Stimulated activated CD4-positive, alpha-beta T cell treated with anti-CD3 and anti-CD28 coated beads, TNF-alpha, amount 100 ng/mL, for 48 hours (primary cell): ENCODE measurements at regions not wholly inside any gene's neighbourhood (a gene's known extent, or its start where the extent isn't known, plus 50 kb on each side); places are given as distances from the start of the nearest gene placed in this dataset.
"Not testable (repeated sequence)": the region's sequence is repeated elsewhere in the genome, so short reads cannot be mapped to it uniquely, and the experiment has no call there.

Experiments
- DNase-seq, 3 donors: peaks; one replicate each; pipeline ENCODE4 v3.0.0-alpha.2; 2020; ENCODE audit warnings: low read depth in 3 of 3

DNA sequence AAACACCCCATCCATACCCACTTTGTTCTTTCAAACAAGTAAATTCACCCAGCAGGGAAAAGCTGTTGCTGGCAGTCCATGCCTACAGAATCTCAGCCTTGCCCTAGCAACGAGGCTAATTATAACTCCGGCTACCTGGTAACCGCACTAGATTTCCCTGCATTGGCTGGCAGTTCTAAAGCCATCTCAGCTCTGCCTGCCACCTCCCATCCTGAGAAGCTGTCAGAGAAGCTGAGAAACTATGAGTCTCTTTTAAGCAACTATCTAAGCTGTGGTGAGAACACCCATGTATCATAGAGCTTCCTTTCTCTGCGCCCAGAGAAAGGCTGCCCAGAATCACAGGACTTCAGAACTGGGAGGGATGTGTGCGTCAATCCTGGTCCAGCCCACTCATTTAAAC is 126.5 kb upstream of the NBPF9 start:
- not testable (repeated sequence) for DNase-seq

DNA sequence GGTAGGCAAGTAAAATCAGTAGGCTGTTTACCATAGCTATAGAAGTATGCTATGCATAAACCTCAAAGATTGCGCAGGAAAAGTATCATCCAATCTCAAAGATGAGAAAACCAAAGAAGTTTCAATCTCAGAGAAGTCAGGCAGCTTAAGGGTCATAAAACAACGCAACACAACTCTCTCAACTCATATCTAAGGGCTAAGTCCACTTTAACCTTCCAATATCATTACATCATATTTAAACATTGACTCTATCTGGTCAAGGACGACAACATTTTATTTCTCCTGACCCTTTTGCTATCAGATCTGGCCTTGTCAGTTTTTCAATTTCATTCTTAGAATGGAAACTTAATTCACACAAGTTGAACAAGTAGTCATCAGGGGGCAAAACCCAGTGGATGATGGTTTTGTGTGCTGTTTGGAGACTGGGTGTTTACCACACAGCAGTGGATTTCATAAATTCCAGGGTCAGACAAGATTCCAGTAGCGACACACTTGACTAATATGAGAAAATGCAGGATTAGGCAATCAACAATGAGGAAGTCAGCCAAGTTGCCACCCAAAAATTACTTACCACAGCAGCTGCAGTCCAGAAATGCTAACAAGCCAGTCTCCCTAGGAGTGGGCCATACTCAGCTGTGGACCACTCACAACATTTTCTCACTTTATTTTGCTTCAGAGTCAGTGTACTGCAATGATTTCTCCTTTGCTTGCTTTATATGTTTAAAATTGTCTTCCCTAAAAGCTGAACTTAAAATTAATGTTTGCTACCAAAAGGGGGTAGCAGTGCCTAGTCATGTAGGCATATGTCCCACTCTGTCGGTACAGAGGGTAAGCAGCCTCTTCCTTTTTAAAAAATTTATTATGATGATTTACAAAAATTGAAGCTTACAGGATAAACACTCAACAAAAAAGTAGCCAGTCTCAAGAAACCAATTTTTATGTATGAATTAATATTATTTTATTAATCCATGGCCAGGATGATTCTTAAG is 131.9 kb upstream of the NBPF9 start:
- DNase-seq: not testable (repeated sequence)

DNA sequence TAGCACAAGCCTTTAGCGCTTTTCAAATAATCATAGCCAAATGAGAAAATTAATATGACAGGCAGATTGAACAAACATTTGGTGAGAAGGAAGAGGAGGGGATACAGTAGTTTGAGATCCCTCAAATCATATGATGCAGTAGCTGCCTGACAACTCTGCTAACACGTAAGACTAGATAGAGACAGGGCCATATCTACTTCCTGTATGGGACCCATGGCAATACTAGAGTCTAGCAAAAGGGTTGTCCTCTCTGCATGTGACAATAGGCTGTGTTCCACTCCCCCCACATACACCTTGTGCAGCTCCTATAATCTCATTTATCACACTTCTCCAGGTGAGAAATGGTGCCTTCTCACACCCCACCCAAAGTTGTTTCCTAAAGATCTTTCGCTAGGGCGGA is 134.2 kb upstream of the NBPF9 start:
- not testable (repeated sequence) for DNase-seq

DNA sequence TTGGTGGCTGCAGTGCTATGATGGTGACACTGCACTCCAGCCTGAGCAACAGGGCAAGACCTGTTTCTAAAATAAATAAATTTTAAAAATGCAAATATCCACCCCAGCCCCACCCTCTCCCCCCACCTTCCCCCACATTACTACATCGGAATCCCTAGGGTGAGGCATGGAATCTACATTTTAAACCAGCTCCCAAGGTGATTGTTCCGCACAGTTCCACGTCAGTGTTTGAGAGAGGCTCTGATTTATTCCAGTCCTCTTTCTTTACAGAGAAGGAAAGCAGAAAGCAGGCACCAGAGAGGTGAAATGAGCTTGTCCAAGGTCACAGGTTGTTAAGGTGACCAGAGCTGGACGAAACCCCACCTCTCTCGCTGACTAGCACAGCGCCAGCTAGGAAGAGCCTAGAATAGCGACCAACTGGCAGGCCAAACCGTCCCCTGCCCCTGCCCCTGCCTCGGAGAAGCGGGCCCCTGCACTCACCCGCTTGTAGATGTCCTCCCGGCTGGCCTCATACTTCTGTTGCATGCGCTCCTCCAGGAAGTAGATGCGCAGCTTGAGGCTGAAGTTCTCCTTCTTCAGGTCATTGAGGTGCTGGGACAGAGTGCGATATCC is 136.7 kb upstream of the NBPF9 start:
- not testable (repeated sequence) for DNase-seq

DNA sequence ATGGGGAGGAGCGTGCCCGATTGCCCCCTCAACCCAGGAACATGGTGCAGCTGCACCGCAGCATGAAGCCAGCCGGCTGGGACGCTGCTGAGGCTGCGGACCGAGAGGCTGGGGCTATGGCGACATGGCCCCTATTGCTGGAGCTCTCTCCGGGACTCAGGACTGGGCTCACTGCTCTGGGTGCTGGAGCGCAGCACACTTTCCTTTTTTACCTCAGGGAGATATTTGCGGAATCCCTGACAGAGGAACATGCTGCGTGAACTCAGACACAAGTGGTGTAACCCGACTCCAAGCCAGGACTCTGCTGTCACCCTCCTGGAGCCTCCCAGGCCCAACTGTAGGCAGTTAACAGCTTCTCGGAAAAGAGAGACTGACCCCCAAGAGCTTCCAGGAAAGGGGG is 137.2 kb upstream of the NBPF9 start:
- not testable (repeated sequence) for DNase-seq

DNA sequence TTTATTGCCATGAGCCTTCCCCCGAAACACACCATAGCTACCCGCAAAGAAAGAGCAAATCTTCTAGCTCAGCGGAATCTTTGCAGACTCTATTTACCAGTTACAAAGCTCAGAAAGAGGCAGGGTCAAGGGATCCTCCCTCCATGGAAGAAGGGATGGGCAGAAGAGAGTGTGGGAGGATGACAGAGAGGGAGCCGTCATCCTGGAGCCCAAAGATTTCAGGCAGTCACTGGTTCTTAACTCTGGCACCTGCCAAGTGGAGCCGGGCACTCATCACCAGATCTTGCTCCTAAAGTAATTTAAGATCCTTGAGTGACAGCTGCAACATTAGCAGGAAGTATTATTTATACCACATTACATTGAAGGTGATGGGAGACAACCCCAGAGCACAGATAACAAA is 137.9 kb upstream of the NBPF9 start:
- not testable (repeated sequence) for DNase-seq

DNA sequence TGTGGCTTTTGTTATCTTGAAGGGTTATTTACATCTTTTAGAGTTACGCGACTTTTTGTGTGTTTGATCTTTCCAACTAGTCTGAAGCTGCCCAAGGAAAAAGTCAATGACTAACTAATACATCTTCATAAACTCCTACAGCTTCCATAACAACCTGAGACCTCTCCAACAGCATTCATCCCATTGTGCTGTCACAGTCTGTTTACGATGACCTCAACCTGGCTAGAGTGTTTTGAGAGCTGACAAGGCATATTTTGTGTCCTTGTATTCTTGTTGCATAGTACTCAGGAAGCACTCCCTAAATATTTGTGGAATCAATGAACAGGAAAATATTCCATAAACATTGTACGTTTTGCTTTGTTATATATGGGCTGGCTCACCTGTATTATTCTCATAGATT is 140.2 kb upstream of the NBPF9 start:
- not testable (repeated sequence) for DNase-seq

DNA sequence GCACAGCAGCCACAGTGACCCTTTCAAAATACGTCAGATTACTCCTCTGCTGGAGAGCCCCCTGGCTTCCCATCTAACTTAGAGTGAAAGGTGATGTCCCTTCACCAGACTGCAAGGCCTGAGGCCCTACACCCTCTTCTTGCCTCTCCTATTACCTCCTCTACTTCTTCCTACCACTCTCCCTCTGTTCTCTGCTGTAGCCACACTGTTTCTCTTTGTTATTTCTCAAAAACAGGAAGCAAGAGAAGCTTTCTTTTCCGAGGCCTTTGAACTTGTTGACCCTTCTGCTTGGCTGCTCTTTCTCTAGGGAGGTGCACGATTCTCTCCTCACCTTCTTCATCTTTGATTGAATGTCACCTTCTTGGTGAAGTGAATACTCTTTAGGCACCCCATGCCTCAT is 141.3 kb upstream of the NBPF9 start:
- DNase-seq: not testable (repeated sequence)

DNA sequence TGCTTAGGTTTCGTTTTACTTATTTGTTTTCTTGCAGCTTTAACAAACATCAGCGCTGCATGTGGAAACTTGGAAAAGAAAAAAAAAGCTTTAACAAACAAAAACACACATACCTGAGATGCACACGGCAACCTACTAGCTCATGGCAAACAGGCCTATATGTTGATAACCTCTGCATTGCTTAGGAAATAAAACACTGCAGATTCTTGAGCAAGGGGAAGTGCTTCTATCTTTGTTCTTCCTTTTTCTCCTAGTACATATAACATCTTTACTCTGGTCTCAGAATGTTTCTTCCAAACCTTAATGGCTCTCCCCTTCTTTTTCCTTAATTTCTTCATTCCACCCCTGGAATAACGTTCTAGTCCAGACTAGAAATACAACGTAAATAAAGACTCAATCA is 142.9 kb upstream of the NBPF9 start:
- not testable (repeated sequence) for DNase-seq

DNA sequence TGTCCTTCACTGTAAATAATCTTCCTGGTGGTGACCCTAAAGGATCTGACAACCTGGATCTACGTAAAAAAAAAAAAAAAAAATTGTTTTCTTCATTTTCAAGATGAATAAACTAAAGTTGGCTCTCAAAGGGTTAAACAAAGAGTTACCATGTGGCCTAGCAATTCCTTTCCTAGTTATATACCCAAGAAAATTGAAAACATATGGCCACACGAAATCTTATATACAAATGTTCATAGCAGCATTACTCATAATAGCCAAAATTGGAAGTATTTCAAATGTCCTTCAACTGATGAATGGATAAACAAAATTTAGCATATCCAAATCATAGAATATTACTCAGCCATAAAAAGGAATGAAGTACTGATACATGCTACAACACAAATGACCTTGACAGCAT is 145.3 kb upstream of the NBPF9 start:
- not testable (repeated sequence) for DNase-seq

DNA sequence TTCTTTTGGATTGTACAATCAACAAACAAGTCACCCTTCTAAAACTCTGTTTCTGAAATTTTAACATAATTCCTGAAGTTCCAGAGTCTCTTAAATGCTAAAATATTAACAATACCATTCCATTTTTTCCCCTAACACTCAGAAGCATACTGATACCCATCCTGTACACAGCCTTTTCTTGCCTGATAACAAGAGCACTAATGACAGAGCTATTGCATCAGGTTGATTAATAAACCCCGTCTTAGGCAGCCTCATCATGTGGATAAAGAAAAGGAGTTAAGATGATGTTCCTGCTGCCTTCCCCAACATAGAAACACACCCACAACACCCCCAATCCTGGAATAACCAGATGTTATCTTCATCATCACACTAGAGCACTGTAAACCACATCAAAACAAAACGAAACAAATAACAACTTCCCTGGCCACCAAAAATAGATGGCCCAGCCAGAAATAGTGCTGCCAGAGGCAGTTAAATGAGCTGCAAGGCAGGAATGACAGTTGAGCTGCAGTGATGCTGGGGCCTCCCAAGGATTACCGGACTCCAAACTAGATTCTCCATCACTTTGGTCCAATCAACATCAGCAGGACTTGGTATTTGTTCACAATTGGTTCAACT is 146.6 kb upstream of the NBPF9 start:
- DNase-seq: not testable (repeated sequence)

DNA sequence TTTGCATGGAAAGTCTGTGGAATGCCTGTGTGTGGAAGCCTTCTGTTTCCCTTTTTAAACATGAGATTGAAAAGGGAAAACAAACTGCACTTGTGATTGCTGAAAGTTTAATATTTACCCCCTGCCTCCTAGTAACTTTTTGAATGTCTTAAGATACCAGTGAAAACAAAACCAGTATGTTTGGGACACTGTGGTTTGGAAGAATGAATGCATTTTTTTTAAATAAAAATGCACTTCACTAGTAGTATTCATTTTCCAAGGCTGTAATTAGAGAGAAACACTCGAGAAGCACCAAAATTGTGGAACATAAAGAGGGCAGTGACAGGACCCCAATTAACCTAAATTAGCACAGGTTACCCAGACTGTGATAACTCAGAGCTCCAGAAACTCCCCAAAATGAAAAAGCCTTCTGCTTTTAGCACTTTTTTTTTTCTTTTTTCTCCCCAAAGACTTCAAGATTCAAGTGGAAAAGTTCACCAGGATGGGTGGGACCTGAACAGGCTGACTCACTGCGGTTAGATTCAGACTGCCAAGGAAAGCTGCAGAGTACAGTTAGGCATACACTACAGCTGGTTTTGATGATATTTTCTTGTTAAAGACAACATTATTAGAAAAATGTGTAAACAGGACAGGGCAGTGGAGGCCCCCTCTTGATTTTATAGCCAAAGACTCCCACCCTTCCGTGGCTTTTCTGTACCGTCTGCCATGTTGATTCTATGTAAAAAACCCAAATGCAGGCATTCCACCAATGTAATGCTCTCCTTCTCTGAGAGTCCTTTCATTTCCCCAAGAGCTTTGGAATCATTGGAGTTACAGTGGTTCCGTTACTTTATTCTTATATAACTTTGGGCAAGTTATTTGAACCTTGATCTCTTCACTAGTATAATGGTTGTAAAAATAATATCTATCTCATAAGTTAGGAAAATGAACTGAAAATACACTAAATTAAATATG is 151.8 kb upstream of the NBPF9 start:
- not testable (repeated sequence) for DNase-seq

DNA sequence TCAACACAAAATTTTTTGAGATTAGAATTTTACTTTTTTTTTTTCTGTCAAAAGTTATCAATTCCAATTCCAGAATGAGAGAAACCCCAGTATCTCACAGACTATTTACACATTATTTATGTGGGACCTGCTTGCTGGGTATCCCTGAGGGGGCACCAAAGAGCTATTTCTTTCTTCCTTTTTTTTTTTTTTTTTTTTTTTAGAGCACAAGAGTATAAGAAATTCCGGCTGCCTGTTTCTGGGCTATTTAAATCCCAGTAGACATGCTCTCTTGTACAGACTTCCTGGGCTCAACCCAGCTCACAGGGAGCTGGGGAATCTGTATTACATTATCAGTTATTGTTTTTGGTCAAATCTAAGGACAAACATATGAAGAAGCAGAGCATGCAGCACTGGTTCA is 156.9 kb upstream of the NBPF9 start:
- DNase-seq: not testable (repeated sequence)

DNA sequence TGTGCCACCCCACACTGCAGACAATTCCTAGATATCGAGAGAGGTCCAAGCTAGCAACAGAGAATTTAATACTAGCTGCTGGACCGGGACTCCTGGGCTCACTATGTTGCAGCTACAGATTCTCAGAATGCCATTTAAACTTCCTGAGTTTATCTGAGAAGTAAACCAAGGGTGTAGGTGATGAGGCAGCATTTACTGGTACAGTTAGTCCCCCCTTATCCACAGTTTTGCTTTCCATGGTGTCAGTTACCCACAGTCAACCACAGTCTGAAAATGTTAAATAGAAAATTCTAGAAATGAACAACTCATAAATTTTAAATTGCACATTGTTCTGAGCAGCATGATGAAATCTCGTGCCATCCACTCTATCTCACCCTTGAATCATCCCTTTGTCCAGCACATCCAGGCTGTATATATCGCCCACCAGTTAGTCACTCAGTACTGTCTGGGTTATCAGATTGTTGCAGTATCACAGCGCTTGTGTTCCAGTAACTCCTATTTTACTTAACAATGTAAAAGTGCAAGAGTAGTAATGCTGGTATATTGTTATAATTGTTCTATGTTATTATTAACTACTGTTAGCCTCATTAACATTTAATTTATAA is 157.5 kb upstream of the NBPF9 start:
- DNase-seq: not testable (repeated sequence)

DNA sequence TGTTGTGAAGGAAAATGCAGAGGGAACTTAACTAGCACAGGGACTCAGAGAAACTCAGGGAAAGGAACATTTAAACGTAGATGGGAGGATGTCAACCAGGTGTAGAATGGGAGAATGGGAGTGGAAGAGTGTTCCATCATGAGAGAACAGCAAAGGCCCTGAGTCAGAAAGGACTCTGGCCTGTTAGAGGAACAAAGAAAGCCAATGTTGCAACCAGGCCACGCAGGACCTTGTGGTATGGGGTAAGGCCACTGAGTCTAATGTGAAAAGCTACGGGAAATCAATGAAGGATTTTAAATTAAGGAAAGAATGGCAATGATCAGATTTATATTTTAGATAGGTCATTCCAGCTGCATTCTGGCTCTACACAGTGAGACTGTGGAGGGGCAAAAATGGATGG is 163.9 kb upstream of the NBPF9 start:
- not testable (repeated sequence) for DNase-seq

DNA sequence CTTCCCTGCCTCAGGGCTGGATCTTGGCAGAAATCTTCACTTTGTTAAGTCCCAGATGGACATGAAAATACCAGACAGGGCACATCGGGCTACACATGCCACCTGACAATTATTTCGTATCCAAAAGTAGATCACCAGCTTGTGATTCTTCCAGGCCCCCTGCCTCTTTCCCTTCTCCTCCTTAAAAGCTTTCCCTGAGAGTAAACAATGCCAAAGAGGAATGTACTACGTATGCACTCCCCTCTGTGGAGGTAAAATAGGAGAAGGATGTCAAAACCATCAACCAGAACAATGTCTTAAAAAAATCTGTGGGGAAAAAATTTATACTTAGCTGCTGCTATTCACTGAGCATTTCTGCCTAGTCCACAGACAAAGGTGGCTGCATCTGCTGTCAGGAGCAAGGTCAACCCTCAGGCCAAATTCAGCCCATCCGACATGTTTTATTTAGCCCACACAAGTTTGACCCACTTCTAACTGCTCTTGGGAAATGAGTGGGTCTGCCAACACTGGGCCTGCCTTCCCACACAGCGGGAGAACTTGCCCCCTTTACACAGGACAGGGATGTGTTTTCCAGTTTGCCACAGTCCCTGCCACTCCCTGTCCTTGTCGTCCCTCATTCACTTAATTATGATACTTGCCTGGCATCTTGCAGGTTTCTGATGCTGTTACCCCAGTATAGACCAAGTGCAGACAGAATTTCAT is 165.8 kb upstream of the NBPF9 start:
- not testable (repeated sequence) for DNase-seq

DNA sequence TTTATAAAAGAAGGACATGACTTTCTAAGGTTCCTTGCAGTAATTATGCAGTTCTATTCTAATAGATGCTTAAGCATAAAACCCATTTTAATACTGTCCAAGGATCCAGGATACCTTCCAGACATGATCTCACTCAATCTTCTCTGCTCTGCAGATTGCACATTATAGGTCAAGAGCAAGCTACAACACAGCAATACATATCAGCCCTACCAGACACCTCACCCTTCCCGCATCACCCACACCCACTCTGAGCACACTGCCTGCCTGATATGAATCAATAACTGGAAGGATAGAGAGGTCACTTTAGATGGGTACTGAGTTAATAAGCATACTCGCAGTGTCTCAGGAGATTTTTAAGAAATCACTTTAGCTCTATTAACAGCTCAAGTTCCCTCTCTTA is 166.5 kb upstream of the NBPF9 start:
- DNase-seq: not testable (repeated sequence)

DNA sequence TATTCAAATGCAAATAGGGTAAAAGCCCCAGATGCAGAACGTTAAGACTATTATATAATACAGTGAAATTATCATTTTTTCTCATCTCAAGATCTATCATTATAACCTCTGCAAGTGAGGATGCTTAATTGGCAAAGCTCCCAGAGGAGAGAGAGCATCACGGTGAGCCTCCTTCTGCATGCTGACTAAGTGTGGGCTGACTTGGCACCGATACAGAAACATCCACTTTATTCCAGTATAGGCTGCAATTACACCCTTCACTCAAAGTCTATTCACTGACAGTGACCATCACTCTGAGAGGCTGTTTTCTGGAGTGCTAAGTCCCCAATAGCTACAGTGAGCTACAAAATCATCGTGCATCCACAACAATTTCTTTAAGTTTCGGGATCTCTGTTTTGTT is 171.1 kb upstream of the NBPF9 start:
- not testable (repeated sequence) for DNase-seq

DNA sequence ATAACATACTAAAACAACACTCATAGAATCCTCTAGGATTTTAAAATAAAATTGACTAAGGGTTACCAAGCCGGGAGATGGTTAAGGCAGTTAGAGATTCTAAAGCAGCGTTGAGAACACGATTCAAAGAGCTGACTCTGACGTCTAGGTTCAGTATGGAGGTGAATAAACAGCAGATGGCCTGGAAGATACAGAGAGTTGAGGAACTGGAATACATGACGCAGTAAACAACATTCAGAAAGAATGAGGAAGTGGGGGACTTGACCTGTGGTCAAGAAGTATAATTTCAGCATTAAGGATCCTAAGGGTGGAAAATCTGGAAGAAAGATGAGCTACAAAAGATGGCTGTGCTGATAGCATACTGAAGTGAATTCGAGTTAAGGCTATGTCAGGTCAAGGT is 172.5 kb upstream of the NBPF9 start:
- not testable (repeated sequence) for DNase-seq

DNA sequence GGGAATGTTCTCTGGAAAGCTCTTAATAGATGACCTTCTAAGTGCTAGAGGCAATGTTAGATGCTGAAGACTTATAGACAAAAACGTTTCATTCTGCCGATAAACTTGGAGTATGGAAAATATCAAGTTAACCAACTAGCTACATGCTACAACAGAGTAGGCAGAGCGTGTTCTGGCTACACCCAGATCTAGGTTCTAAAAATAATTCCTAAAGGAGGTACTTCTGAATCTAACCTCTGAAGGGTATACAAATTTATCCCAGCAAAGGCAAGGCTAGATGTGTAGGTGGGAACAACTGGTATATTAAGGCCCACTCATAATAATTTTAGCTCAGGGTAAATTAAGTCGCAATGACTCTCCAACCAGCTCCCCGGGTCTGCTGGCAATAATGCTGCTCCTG is 173.1 kb upstream of the NBPF9 start:
- not testable (repeated sequence) for DNase-seq
